ENCODE measurements at regions not wholly inside any gene's neighbourhood (a gene's known extent, or its start where the extent isn't known, plus 50 kb on each side); places are given as distances from the start of the nearest gene placed in this dataset.
"Not testable (repeated sequence)": the region's sequence is repeated elsewhere in the genome, so short reads cannot be mapped to it uniquely, and the experiment has no call there.

- in situ Hi-C loops (cut with MboI; ENCODE audit: low sequenced_read_pairs), result no loop called here
Measured at GRCh38 chr20:52056203-52057062, 135.1 kb downstream of the ZFP64 start.

GRCh38 chr20:52054123-52054522 is 137.5 kb downstream of the ZFP64 start:
- in situ Hi-C loops (cut with MboI; ENCODE audit: low sequenced_read_pairs), result no loop called here

- in situ Hi-C loops (cut with MboI; ENCODE audit: low sequenced_read_pairs), result no loop called here
Measured at GRCh38 chr20:52049001-52049731, 142.4 kb downstream of the ZFP64 start.

- in situ Hi-C loops (cut with MboI; ENCODE audit: low sequenced_read_pairs), result no loop called here
Measured at GRCh38 chr20:52047811-52048764, 143.5 kb downstream of the ZFP64 start.

- in situ Hi-C loops (cut with MboI; ENCODE audit: low sequenced_read_pairs), result no loop called here
Measured at GRCh38 chr20:52041966-52042365, 149.6 kb downstream of the ZFP64 start.

- in situ Hi-C loops (cut with MboI; ENCODE audit: low sequenced_read_pairs), result no loop called here
Measured at GRCh38 chr20:52039790-52040189, 151.8 kb downstream of the ZFP64 start.

GRCh38 chr20:52038632-52039031 is 152.9 kb downstream of the ZFP64 start:
- in situ Hi-C loops (cut with MboI; ENCODE audit: low sequenced_read_pairs), result not testable (repeated sequence)

- in situ Hi-C loops (cut with MboI; ENCODE audit: low sequenced_read_pairs), result no loop called here
Measured at GRCh38 chr20:52037370-52037769, 154.2 kb downstream of the ZFP64 start.

GRCh38 chr20:52035977-52036376 is 155.6 kb downstream of the ZFP64 start:
- in situ Hi-C loops (cut with MboI; ENCODE audit: low sequenced_read_pairs), result no loop called here

- in situ Hi-C loops (cut with MboI; ENCODE audit: low sequenced_read_pairs), result no loop called here
Measured at GRCh38 chr20:52035498-52035897, 156.1 kb downstream of the ZFP64 start.

GRCh38 chr20:52034581-52034980 is 157.0 kb downstream of the ZFP64 start:
- in situ Hi-C loops (cut with MboI; ENCODE audit: low sequenced_read_pairs), result no loop called here

- in situ Hi-C loops (cut with MboI; ENCODE audit: low sequenced_read_pairs), result no loop called here
Measured at GRCh38 chr20:52033313-52033712, 158.3 kb downstream of the ZFP64 start.

- in situ Hi-C loops (cut with MboI; ENCODE audit: low sequenced_read_pairs), result not testable (repeated sequence)
Measured at GRCh38 chr20:52032304-52032683, 159.3 kb downstream of the ZFP64 start.

GRCh38 chr20:52031563-52032303 is 159.8 kb downstream of the ZFP64 start:
- in situ Hi-C loops (cut with MboI; ENCODE audit: low sequenced_read_pairs), result no loop called here

GRCh38 chr20:52031206-52031562 is 160.4 kb downstream of the ZFP64 start:
- in situ Hi-C loops (cut with MboI; ENCODE audit: low sequenced_read_pairs), result no loop called here

GRCh38 chr20:52029129-52029528 is 162.4 kb downstream of the ZFP64 start:
- in situ Hi-C loops (cut with MboI; ENCODE audit: low sequenced_read_pairs), result not testable (repeated sequence)

GRCh38 chr20:52025938-52026337 is 165.6 kb downstream of the ZFP64 start:
- in situ Hi-C loops (cut with MboI; ENCODE audit: low sequenced_read_pairs), result no loop called here

- in situ Hi-C loops (cut with MboI; ENCODE audit: low sequenced_read_pairs), result no loop called here
Measured at GRCh38 chr20:52019313-52019712, 172.3 kb downstream of the ZFP64 start.

- in situ Hi-C loops (cut with MboI; ENCODE audit: low sequenced_read_pairs), result no loop called here
Measured at GRCh38 chr20:52017669-52018317, 173.8 kb downstream of the ZFP64 start.

GRCh38 chr20:52016022-52016421 is 175.6 kb downstream of the ZFP64 start:
- in situ Hi-C loops (cut with MboI; ENCODE audit: low sequenced_read_pairs), result no loop called here
